SU-DHL-6 (cell line): ENCODE measurements at regions not wholly inside any gene's neighbourhood (a gene's known extent, or its start where the extent isn't known, plus 50 kb on each side); places are given as distances from the start of the nearest gene placed in this dataset.

Experiments
- CTCF ChIP-seq: fragments of 200-600 bp; sonication (generic); IDR thresholded peaks from one replicate; pipeline ENCODE4 v1.5.1; 2017; ENCODE audit warnings: antibody characterized with exemption, mild to moderate bottlenecking, low read length, moderate library complexity; ENCODE audit not compliant: insufficient read depth, poor library complexity, severe bottlenecking
- EZH2phosphoT487 ChIP-seq: fragments of 200-600 bp; sonication (generic), shearing (Covaris generic); conservative IDR thresholded peaks from 2 replicates; pipeline ENCODE4 v1.6.1; 2018; ENCODE audit warnings: mild to moderate bottlenecking, antibody characterized with exemption, low read length, moderate library complexity, mixed read lengths

DNA sequence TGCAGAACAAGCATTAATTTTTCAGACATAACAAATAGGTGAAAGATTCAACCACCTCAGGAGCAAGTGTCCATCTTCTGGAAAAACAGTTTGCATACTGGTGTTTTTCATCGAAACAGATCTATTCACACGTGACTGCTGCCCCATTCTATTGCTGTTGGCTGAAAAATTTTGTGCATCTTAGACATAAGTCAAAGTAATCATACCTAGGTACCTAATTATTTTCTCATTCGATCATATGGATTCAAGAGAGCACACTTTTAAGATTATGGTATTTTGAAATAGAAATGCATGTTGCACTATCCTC is 72.9 kb upstream of the CDH6 start:
- TF ChIP-seq CTCF (no peak), EZH2phosphoT487 (no peak)
